ENCODE measurements at regions not wholly inside any gene's neighbourhood (a gene's known extent, or its start where the extent isn't known, plus 50 kb on each side); places are given as distances from the start of the nearest gene placed in this dataset.

GRCh38 chr6:165716886-165717285 lies 53.8 kb upstream of the PDE10A start:
- Histone ChIP-seq H3K27me3 (ENCODE audit: control insufficient read depth in 1 of 2, insufficient read depth in 2 of 2, low read length in 2 of 2) (no peaks in the 10 kb centered on the region), H3K9ac (ENCODE audit: low read length) (no peak overlapping the region)

GRCh38 chr6:165715428-165715827 lies 52.4 kb upstream of the PDE10A start:
- Histone ChIP-seq H3K9me3 (ENCODE audit: low read length) (no peaks in the 10 kb centered on the region), H3K27me3 (ENCODE audit: control insufficient read depth in 1 of 2, insufficient read depth in 2 of 2, low read length in 2 of 2) (no peaks in the 10 kb centered on the region), H3K36me3 (ENCODE audit: insufficient read depth, low read length) (no peaks in the 10 kb centered on the region), H3K4me1 (ENCODE audit: insufficient read depth, low read length) (peaks cover 9% of the 10 kb centered on the region), H3K4me3 (ENCODE audit: low read depth in 1 of 2, low read length in 2 of 2) (no peak overlapping the region), H3K27ac (ENCODE audit: low read depth, low read length) (no peak overlapping the region), H3K9ac (ENCODE audit: low read length) (no peak overlapping the region)

More at GRCh38 chr6:165716886-165717285, 53.8 kb upstream of the PDE10A start:
- no peaks in the 10 kb centered on the region for H3K36me3 ChIP-seq (ENCODE audit: insufficient read depth, low read length)
- H3K4me1 ChIP-seq (ENCODE audit: insufficient read depth, low read length) = peaks cover 9% of the 10 kb centered on the region
- H3K27ac ChIP-seq (ENCODE audit: low read depth, low read length) = no peak overlapping the region
- no peaks in the 10 kb centered on the region for H3K9me3 ChIP-seq (ENCODE audit: low read length)
- no peak overlapping the region for H3K4me3 ChIP-seq (ENCODE audit: low read depth in 1 of 2, low read length in 2 of 2)

- Histone ChIP-seq H3K4me3 (ENCODE audit: low read depth in 1 of 2, low read length in 2 of 2) (no peak overlapping the region), H3K27ac (ENCODE audit: low read depth, low read length) (no peak overlapping the region)
Observed at GRCh38 chr6:165714907-165715306, 51.9 kb upstream of the PDE10A start.

GRCh38 chr6:165713845-165714466 lies 50.9 kb upstream of the PDE10A start:
- H3K4me3 ChIP-seq (ENCODE audit: low read depth in 1 of 2, low read length in 2 of 2) = no peak overlapping the region
- no peak overlapping the region for H3K27ac ChIP-seq (ENCODE audit: low read depth, low read length)
- no peaks in the 10 kb centered on the region for H3K27me3 ChIP-seq (ENCODE audit: control insufficient read depth in 1 of 2, insufficient read depth in 2 of 2, low read length in 2 of 2)
- H3K9me3 ChIP-seq (ENCODE audit: low read length) = no peaks in the 10 kb centered on the region
- no peak overlapping the region for H3K9ac ChIP-seq (ENCODE audit: low read length)
- H3K36me3 ChIP-seq (ENCODE audit: insufficient read depth, low read length) = no peaks in the 10 kb centered on the region
- peaks cover 6% of the 10 kb centered on the region for H3K4me1 ChIP-seq (ENCODE audit: insufficient read depth, low read length)

More at GRCh38 chr6:165714907-165715306, 51.9 kb upstream of the PDE10A start:
- Histone ChIP-seq H3K4me1 (ENCODE audit: insufficient read depth, low read length) (peaks cover 9% of the 10 kb centered on the region), H3K27me3 (ENCODE audit: control insufficient read depth in 1 of 2, insufficient read depth in 2 of 2, low read length in 2 of 2) (no peaks in the 10 kb centered on the region), H3K9me3 (ENCODE audit: low read length) (no peaks in the 10 kb centered on the region), H3K9ac (ENCODE audit: low read length) (no peak overlapping the region), H3K36me3 (ENCODE audit: insufficient read depth, low read length) (no peaks in the 10 kb centered on the region)
